ENCODE measurements at regions not wholly inside any gene's neighbourhood (a gene's known extent, or its start where the extent isn't known, plus 50 kb on each side); places are given as distances from the start of the nearest gene placed in this dataset.

DNA sequence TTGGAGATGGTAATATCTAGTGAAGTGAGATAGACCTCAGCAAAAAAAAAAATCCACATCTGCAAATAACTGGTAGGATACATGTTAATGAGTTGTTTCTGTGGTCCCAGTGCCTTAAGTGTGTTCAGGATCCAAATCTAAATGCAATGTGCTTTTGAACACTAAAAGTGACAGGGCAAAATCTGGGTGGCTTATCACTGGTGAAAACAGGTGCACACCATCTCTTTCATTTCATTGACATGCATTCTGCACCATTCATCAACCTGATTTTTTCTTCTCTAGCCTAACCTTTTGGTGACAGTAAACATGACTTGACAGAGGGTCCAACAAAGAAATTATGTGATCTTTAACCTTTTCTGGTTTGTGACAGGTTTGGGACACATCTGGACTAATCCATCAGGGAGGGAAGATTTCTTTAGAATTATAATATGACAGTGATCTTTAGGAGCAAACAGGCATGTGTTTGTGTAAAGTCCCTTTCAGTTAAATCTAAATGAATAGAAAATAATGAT is 201.6 kb upstream of the NEGR1 start:
- TF ChIP-seq SIN3A (IDR thresholded peaks at IDR 0.05; ENCODE audit: low read depth, low read length): no peak
- TF ChIP-seq, protein P1, sequence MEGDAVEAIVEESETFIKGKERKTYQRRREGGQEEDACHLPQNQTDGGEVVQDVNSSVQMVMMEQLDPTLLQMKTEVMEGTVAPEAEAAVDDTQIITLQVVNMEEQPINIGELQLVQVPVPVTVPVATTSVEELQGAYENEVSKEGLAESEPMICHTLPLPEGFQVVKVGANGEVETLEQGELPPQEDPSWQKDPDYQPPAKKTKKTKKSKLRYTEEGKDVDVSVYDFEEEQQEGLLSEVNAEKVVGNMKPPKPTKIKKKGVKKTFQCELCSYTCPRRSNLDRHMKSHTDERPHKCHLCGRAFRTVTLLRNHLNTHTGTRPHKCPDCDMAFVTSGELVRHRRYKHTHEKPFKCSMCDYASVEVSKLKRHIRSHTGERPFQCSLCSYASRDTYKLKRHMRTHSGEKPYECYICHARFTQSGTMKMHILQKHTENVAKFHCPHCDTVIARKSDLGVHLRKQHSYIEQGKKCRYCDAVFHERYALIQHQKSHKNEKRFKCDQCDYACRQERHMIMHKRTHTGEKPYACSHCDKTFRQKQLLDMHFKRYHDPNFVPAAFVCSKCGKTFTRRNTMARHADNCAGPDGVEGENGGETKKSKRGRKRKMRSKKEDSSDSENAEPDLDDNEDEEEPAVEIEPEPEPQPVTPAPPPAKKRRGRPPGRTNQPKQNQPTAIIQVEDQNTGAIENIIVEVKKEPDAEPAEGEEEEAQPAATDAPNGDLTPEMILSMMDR (IDR thresholded peaks at IDR 0.05 in 2 of 3, conservative IDR thresholded peaks at IDR 0.05 in 1 of 3; ENCODE audit: control insufficient read depth in 2 of 3, extremely low read depth in 1 of 3, insufficient read depth in 1 of 3, low read depth in 3 of 3, low read length in 3 of 3): no peak
- no peak for TF ChIP-seq CREB1 (IDR thresholded peaks at IDR 0.05; ENCODE audit: low read depth)
